Breast epithelium (tissue), 3 donors: ENCODE measurements at regions not wholly inside any gene's neighbourhood (a gene's known extent, or its start where the extent isn't known, plus 50 kb on each side); places are given as distances from the start of the nearest gene placed in this dataset.
"Not testable (repeated sequence)": the region's sequence is repeated elsewhere in the genome, so short reads cannot be mapped to it uniquely, and the experiment has no call there.

Source experiments
- POLR2A ChIP-seq: fragments of 450-650 bp; IDR thresholded peaks from one replicate; pipeline ENCODE4 v1.6.1; 2016; ENCODE audit warnings: antibody characterized with exemption, mild to moderate bottlenecking, moderate library complexity
- POLR2AphosphoS5 ChIP-seq, 3 donors: sonication (generic); formaldehyde crosslinking; IDR thresholded peaks; one replicate each; pipeline ENCODE4 v1.6.1; 2017; ENCODE audit warnings: antibody characterized with exemption in 3 of 3
- TF ChIP-seq, protein P1 (sequence below), 3 donors: fragments of 450-650 bp; IDR thresholded peaks; one replicate each; pipeline ENCODE4 v1.5.1; 2016 to 2017; ENCODE audit warnings: antibody characterized with exemption in 3 of 3, mild to moderate bottlenecking in 3 of 3, moderate library complexity in 3 of 3

GRCh38 chr1:144049365-144049764, 77.6 kb upstream of the FAM72C start:
- TF ChIP-seq, protein P1, sequence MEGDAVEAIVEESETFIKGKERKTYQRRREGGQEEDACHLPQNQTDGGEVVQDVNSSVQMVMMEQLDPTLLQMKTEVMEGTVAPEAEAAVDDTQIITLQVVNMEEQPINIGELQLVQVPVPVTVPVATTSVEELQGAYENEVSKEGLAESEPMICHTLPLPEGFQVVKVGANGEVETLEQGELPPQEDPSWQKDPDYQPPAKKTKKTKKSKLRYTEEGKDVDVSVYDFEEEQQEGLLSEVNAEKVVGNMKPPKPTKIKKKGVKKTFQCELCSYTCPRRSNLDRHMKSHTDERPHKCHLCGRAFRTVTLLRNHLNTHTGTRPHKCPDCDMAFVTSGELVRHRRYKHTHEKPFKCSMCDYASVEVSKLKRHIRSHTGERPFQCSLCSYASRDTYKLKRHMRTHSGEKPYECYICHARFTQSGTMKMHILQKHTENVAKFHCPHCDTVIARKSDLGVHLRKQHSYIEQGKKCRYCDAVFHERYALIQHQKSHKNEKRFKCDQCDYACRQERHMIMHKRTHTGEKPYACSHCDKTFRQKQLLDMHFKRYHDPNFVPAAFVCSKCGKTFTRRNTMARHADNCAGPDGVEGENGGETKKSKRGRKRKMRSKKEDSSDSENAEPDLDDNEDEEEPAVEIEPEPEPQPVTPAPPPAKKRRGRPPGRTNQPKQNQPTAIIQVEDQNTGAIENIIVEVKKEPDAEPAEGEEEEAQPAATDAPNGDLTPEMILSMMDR (IDR thresholded peaks at IDR 0.05), result not testable (repeated sequence)
- not testable (repeated sequence) for TF ChIP-seq POLR2A; POLR2AphosphoS5 (IDR thresholded peaks at IDR 0.05)
